Stimulated activated CD4-positive, alpha-beta T cell treated with anti-CD3 and anti-CD28 coated beads, TNF-alpha, amount 100 ng/mL, for 4 hours (primary cell): ENCODE measurements at regions not wholly inside any gene's neighbourhood (a gene's known extent, or its start where the extent isn't known, plus 50 kb on each side); places are given as distances from the start of the nearest gene placed in this dataset.
"Not testable (repeated sequence)": the region's sequence is repeated elsewhere in the genome, so short reads cannot be mapped to it uniquely, and the experiment has no call there.

Experiments used
- DNase-seq, 3 experiments: peaks; one replicate each; pipeline ENCODE4 v3.0.0-alpha.2; 2020; ENCODE audit warnings: low read depth in 3 of 3

DNA sequence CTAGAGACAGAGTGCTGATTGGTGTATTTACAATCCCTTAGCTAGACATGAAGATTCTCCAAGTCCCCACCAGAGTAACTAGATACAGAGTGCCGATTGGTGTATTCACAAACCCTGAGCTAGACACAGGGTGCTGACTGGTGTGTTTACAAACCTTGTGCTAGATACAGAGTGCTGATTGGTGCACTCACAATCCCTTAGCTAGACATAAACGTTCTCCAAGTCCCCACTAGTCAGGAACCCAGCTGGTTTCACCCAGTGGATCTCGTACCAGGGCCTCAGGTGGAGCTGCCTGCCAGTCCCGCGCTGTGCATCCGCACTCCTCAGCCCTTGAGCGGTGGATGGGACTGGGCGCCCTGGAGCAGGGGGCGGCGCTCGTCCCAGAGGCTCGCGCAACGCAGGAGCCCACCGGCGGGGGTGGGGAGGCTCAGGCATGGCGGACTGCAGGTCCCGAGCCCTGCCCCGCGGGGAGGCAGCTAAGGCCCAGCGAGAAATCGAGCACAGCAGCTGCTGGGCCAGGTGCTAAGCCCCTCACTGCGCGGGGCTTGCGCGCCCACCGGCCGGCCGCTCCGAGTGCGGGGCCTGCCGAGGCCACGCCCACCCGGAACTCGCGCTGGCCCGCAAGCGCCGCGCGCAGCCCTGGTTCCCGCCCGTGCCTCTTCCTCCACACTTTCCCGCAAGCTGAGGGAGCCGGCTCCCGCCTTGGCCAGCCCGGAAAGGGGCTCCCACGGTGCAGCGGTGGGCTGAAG lies 204.0 kb upstream of the SLITRK1 start:
- DNase-seq = not testable (repeated sequence)

- no peak for DNase-seq
These were observed 200.2 kb upstream of the SLITRK1 start for GRCh38 chr13:84082462-84082861.

DNA sequence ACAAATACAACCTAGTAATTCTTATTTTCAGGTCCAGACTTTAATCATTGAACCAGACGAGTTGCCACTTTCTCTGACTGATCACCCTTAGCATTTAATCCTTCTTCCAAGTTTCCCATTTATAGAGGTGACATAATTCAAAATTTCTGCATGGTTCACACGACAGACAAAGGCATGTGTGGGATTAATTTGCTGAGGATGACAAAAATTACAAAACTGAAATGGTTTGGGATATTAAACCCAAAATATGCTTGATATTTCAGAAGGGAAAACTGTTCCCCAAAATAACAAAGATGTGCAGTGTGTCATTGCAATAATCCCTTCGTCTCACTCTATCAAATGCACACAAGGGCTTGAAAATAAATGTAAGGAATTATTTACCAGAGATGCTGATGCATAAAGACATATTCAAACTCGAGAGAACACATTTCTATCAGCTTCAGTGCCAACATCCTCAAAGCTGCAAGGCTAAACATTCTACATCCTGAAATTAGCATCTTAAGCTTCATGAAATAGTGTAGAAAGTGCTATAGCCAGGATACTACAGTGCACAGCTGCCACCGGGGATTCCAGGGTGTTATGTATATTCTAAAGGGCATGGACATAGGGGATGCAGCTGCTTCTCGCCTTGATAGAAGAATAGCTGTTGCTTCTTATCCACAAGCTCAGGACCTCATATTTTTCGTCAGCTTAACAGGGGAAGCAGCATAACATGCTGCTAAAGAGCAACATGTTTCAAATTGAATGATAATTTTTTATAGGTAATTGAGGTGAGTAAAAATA lies 198.7 kb upstream of the SLITRK1 start:
- no peak for DNase-seq

GRCh38 chr13:84077271-84077670 lies 195.0 kb upstream of the SLITRK1 start:
- no peak for DNase-seq

- DNase-seq = no peak
These were observed 194.0 kb upstream of the SLITRK1 start for GRCh38 chr13:84076280-84076679.

- DNase-seq = no peak
These were observed 168.3 kb upstream of the SLITRK1 start for GRCh38 chr13:84050536-84050935.

- no peak for DNase-seq
These were observed 167.4 kb upstream of the SLITRK1 start for GRCh38 chr13:84049443-84050219.

DNA sequence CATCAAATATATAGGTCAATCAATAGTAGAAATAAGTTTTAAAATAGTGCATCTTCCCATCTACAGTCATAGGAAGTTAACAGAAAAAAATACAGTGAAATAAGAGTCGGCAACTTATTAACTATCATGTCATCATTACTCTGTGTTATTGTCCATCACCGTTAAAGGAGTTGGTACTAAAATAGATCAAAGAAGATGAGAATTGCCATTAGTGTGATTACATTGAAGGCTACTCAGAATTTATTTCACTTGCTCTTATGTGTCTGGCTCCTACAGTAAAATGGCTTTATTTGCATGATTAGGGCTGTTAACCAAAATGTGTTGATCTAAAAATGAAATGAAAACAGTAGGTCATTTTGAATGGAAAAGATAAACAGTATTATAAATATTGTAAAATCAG lies 162.5 kb upstream of the SLITRK1 start:
- DNase-seq = no peak

DNA sequence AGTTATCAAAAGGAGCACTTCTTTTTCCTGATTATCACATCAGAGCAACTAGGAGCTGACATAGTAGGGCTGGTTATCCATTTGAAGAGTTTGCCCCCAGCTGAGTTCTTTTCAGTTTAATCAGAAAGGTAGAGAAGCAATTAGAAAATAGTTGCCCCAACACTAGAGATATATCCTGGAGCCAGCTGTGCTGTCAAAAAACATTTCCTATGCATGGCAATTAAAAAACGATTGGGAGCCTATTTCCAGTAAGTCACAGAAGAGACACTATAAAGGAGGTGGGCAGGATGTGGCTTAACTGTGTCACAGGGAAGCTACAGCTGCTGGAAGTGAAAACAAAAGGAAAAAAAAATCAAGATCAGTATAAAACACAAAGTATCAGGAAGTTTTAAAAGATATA lies 155.7 kb upstream of the SLITRK1 start:
- DNase-seq = no peak

DNA sequence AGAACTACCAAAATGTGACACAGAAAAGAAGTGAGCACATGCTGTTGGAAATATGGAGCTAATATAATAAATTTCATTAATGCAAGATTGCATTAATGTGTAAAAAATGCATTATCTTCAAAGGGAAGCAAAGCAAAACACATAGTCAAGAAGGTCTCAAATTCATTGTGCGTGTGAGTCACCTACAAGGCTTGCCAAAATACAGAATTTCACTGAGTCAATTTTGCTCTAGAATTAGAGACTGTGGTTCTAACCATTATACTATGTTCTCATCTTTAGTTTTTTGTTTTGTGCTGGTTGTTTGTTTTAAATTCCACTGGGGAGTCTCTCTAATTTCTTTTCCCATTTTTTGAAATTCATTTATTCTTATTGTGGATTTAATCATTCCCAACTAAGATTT lies 149.8 kb upstream of the SLITRK1 start:
- DNase-seq = no peak

DNA sequence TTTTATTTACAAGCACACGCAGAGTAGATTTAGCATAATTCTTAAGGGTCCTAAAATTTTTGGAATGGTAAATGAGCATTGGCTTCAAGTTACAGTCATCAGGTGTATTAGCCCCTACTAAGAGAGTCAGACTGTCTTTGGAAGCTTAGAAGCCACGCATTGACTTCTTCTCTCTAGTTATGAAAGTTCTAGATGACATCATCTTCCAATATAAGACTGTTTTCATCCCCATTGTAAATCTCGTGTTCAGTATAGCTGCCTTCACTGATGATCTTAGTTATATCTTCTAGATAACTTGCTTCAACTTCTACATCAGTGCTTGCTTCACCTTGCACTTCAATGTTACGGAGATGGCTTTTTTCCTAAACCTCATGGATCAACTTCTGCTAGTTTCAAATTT lies 148.8 kb upstream of the SLITRK1 start:
- DNase-seq = no peak

DNA sequence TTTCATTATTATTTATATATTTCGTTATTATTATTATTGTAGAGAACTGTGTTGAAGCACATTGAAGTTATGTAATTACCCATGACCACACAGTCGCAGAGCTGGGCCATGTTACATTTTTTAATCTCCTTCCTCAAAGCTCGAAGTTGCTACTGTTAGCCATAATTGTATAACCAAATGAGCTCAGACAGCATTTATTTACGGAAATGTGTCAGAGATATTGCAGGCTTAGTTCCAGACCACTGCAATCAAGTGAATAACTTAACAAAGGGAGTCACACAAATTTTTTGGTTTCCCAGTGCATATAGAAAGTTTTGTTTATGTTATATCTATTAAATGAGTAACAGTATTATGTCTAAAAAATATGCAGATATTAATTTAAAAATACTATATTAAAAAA lies 147.1 kb upstream of the SLITRK1 start:
- DNase-seq = no peak

GRCh38 chr13:84025824-84026223 lies 143.6 kb upstream of the SLITRK1 start:
- no peak for DNase-seq

DNA sequence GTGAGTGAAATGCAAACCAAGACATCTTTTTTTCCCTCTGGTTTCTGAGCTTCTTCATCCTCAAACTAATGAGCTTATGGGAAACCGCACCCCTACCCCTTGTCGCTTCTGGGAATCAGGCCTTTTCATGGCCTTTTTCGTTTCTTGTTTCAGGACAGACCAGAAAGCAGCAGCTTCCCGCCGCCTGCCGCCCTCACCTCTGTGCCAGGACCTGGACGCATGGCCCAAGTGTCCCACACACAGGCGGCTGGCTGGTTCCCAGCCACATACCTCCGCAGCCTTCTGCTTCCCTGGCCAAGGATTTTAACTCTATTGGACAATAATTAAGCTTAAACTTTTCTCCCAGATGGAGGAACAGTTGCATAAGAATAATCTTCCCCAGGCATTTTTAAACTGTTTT lies 114.1 kb upstream of the SLITRK1 start:
- DNase-seq = no peak

DNA sequence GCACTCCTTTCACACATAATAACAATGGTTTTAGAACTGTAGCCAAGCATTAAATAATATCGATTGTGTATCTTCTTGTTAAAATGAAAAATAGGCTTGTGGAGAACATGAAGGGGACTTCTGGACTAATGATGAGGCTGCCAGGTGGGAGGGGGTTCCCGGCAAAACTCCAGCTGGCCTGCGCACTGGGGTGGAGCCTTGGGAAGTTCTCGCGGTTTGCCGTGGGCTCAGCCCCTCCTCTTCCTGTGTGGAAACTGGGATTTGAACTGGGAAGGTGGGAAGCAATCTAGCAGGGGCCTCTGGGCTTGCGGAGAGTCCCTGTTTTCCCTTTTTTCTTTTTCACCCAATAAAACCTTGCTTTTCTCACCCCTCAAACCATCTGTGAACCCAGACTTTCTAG lies 113.7 kb upstream of the SLITRK1 start:
- DNase-seq = no peak

- DNase-seq = no peak
These were observed 110.5 kb upstream of the SLITRK1 start for GRCh38 chr13:83992566-83993358.

- no peak for DNase-seq
These were observed 105.1 kb upstream of the SLITRK1 start for GRCh38 chr13:83987394-83987793.

GRCh38 chr13:83984793-83985192 lies 102.5 kb upstream of the SLITRK1 start:
- DNase-seq = no peak

- DNase-seq = no peak
These were observed 98.1 kb upstream of the SLITRK1 start for GRCh38 chr13:83980331-83980730.

- DNase-seq = no peak
These were observed 93.4 kb upstream of the SLITRK1 start for GRCh38 chr13:83975655-83976165.

- DNase-seq = no peak
These were observed 76.3 kb upstream of the SLITRK1 start for GRCh38 chr13:83958531-83958930.

- DNase-seq = no peak
These were observed 72.7 kb upstream of the SLITRK1 start for GRCh38 chr13:83955011-83955410.
